Activated CD8-positive, alpha-beta T cell treated with anti-CD3 and anti-CD28 coated beads for 36 hours (primary cell): ENCODE measurements at regions not wholly inside any gene's neighbourhood (a gene's known extent, or its start where the extent isn't known, plus 50 kb on each side); places are given as distances from the start of the nearest gene placed in this dataset.

ENCODE experiments used
- ATAC-seq: fragments of 200-7000 bp; cut with Tn5 transposase; one replicate; pipeline ENCODE4 v1.10.0; 2021; ENCODE audit warnings: mild to moderate bottlenecking, moderate library complexity
- CTCF ChIA-PET: fragments of 350-600 bp; sonication (Branson Sonifier 250); formaldehyde crosslinking; loops from one replicate; lab custom pipeline; 2021; ENCODE audit warnings: antibody characterized with exemption; lab: Charles Lee
- POLR2A ChIA-PET: fragments of 350-600 bp; sonication (Branson Sonifier 250); formaldehyde crosslinking; loops from one replicate; lab custom pipeline; 2021; ENCODE audit warnings: antibody characterized with exemption; lab: Charles Lee
- DNase-seq: peaks from one replicate; pipeline ENCODE4 v3.0.0-alpha.2; 2020
- H3K27ac Mint-ChIP-seq: one replicate; pipeline ENCODE4 v1.8.0; 2021; ENCODE audit warnings: mild to moderate bottlenecking, mixed read lengths
- H3K27me3 Mint-ChIP-seq: one replicate; pipeline ENCODE4 v1.8.0; 2021; ENCODE audit warnings: mixed read lengths
- H3K36me3 Mint-ChIP-seq: one replicate; pipeline ENCODE4 v1.8.0; 2021; ENCODE audit warnings: low read depth, mixed read lengths
- H3K4me1 Mint-ChIP-seq: one replicate; pipeline ENCODE4 v1.8.0; 2021; ENCODE audit warnings: low read depth, mixed read lengths
- H3K4me3 Mint-ChIP-seq: one replicate; pipeline ENCODE4 v1.8.0; 2021; ENCODE audit warnings: mild to moderate bottlenecking, moderate library complexity, mixed read lengths
- H3K9me3 Mint-ChIP-seq: one replicate; pipeline ENCODE4 v1.8.0; 2021; ENCODE audit warnings: mixed read lengths
- intact Hi-C: fragments of 100-400 bp; cut with micrococcal nuclease; formaldehyde crosslinking; loops from one replicate; pipeline ENCODE4 v1.10.0; 2022
- TF ChIP-seq, protein P1 (sequence below): fragments of 200-600 bp; IDR thresholded peaks from one replicate; pipeline ENCODE4 v1.8.0; 2022; ENCODE audit warnings: antibody characterized with exemption, mild to moderate bottlenecking

- ATAC-seq (no peak), DNase-seq (no peak)
- ChIA-PET POLR2A (no interaction called here), CTCF (no interaction called here)
- no peaks in the 10 kb centered on the region for H3K4me1 Mint-ChIP-seq
- H3K36me3 Mint-ChIP-seq = no peaks in the 10 kb centered on the region
- H3K27ac Mint-ChIP-seq = no peak overlapping the region
- H3K4me3 Mint-ChIP-seq = no peak overlapping the region
- TF ChIP-seq, protein P1, sequence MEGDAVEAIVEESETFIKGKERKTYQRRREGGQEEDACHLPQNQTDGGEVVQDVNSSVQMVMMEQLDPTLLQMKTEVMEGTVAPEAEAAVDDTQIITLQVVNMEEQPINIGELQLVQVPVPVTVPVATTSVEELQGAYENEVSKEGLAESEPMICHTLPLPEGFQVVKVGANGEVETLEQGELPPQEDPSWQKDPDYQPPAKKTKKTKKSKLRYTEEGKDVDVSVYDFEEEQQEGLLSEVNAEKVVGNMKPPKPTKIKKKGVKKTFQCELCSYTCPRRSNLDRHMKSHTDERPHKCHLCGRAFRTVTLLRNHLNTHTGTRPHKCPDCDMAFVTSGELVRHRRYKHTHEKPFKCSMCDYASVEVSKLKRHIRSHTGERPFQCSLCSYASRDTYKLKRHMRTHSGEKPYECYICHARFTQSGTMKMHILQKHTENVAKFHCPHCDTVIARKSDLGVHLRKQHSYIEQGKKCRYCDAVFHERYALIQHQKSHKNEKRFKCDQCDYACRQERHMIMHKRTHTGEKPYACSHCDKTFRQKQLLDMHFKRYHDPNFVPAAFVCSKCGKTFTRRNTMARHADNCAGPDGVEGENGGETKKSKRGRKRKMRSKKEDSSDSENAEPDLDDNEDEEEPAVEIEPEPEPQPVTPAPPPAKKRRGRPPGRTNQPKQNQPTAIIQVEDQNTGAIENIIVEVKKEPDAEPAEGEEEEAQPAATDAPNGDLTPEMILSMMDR = no peak
- intact Hi-C loops = no loop called here
- H3K27me3 Mint-ChIP-seq = no peaks in the 10 kb centered on the region
- H3K9me3 Mint-ChIP-seq = peaks cover 22% of the 10 kb centered on the region
Observed at GRCh38 chr17:53891726-53892125, 69.0 kb downstream of the KIF2B start.

DNA sequence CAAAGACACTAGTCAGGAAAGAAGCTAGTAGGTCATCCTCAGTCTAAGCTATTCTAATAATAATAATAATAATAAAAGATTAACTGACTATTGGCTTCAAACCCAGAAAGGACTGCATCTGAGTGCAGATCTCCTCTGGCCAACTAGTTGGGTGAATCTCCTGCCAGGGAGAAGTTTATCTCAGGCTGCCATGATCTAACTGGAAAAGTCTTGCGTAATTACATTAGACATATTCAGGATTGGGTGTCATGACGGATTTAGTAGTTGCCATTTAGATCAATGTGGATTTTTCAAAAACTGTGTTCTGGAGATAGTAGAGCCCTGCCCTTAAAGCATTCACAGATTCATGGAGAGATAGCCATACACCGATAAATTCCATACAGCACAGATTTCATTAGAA, 69.5 kb downstream of the KIF2B start:
- POLR2A ChIA-PET = no interaction called here
- Mint-ChIP-seq H3K4me1 (no peaks in the 10 kb centered on the region), H3K27me3 (no peaks in the 10 kb centered on the region), H3K36me3 (no peaks in the 10 kb centered on the region), H3K9me3 (peaks cover 21% of the 10 kb centered on the region), H3K27ac (no peak overlapping the region), H3K4me3 (no peak overlapping the region)
- CTCF ChIA-PET = no interaction called here
- ATAC-seq (no peak), DNase-seq (no peak)
- TF ChIP-seq, protein P1 = no peak
- intact Hi-C loops = no loop called here

GRCh38 chr17:53894591-53894990, 71.9 kb downstream of the KIF2B start:
- intact Hi-C loops = no loop called here
- CTCF ChIA-PET = no interaction called here
- no peak overlapping the region for H3K27ac Mint-ChIP-seq
- no peaks in the 10 kb centered on the region for H3K27me3 Mint-ChIP-seq
- no peaks in the 10 kb centered on the region for H3K36me3 Mint-ChIP-seq
- DNase-seq (no peak), ATAC-seq (no peak)
- no peaks in the 10 kb centered on the region for H3K4me1 Mint-ChIP-seq
- TF ChIP-seq, protein P1 = no peak
- no peak overlapping the region for H3K4me3 Mint-ChIP-seq
- POLR2A ChIA-PET = no interaction called here
- peaks cover 19% of the 10 kb centered on the region for H3K9me3 Mint-ChIP-seq

DNA sequence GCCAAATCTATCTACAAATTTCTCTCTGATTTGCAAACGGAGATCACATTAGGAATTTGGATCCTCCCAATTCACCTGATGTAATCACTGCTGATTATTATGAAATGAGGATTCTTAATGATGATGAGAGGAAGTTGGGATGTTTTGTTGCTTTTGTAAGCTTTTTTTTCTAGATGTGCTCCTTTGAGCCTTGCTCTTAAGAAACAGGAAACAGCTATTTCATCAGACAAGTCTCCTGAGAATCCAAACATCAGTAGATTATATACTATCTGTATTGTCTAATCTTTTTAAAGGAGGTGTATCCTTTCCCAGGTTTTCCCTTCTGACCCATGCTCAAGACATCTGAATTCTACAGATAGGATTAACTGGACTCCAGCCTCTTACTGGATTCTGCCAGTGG, 73.3 kb downstream of the KIF2B start:
- Mint-ChIP-seq H3K36me3 (no peaks in the 10 kb centered on the region), H3K9me3 (peaks cover 21% of the 10 kb centered on the region), H3K27me3 (no peaks in the 10 kb centered on the region), H3K27ac (no peak overlapping the region), H3K4me1 (no peaks in the 10 kb centered on the region), H3K4me3 (no peak overlapping the region)
- intact Hi-C loops = no loop called here
- DNase-seq (no peak), ATAC-seq (no peak)
- POLR2A ChIA-PET = no interaction called here
- CTCF ChIA-PET = no interaction called here
- TF ChIP-seq, protein P1 = no peak

DNA sequence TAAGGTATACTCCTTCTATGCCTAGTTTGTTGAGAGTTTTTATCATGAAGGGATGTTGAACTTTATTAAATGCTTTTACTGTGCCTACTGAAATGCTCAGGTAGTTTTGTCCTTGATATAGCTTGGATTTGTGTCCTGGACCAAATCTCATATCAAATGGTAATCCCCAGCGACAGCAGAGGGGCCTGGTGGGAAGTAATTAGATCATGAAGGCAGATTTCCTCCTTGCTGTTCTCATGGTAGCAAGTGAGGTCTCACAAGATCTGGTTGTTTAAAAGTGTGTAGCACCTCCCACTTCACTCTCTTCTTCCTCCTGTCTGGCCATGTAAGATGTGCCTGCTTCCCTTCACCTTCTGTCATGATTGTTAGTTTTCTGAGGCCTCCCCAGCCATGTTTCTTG, 78.2 kb downstream of the KIF2B start:
- no peaks in the 10 kb centered on the region for H3K4me1 Mint-ChIP-seq
- ChIA-PET CTCF (no interaction called here), POLR2A (no interaction called here)
- no peak overlapping the region for H3K27ac Mint-ChIP-seq
- H3K9me3 Mint-ChIP-seq = peaks cover 14% of the 10 kb centered on the region
- no peak for ATAC-seq
- DNase-seq = no peak
- no peaks in the 10 kb centered on the region for H3K27me3 Mint-ChIP-seq
- intact Hi-C loops = no loop called here
- TF ChIP-seq, protein P1 = no peak
- no peak overlapping the region for H3K4me3 Mint-ChIP-seq
- H3K36me3 Mint-ChIP-seq = no peaks in the 10 kb centered on the region
